ENCODE measurements at regions not wholly inside any gene's neighbourhood (a gene's known extent, or its start where the extent isn't known, plus 50 kb on each side); places are given as distances from the start of the nearest gene placed in this dataset.

GRCh38 chr2:195055996-195056395 is 601.0 kb upstream of the SLC39A10 start:
- TF ChIP-seq FOXJ3 (CRISPR knock-in tag; IDR thresholded peaks at IDR 0.05; ENCODE audit: borderline replicate concordance) (no peak), CTCF (IDR thresholded peaks at IDR 0.05) (no peak), CBFB (CRISPR knock-in tag; IDR thresholded peaks at IDR 0.05; ENCODE audit: low read depth) (no peak)

Measured in WTC11 (cell line).